B cell (primary cell): ENCODE measurements at regions not wholly inside any gene's neighbourhood (a gene's known extent, or its start where the extent isn't known, plus 50 kb on each side); places are given as distances from the start of the nearest gene placed in this dataset.

Experiments used
- EZH2 ChIP-seq: IDR thresholded peaks from 2 replicates; pipeline ENCODE4 v1.6.1; 2012; ENCODE audit warnings: borderline replicate concordance, low read depth, mild to moderate bottlenecking, moderate library complexity, low read length; ENCODE audit not compliant: insufficient read depth, poor library complexity, severe bottlenecking
- TF ChIP-seq, protein P1 (sequence below): fragments of 200-600 bp; IDR thresholded peaks from one replicate; pipeline ENCODE4 v1.8.0; 2022; ENCODE audit warnings: antibody characterized with exemption, mild to moderate bottlenecking

GRCh38 chr18:66109981-66110380 lies 359.2 kb downstream of the CDH7 start:
- no peak for TF ChIP-seq EZH2
- TF ChIP-seq, protein P1, sequence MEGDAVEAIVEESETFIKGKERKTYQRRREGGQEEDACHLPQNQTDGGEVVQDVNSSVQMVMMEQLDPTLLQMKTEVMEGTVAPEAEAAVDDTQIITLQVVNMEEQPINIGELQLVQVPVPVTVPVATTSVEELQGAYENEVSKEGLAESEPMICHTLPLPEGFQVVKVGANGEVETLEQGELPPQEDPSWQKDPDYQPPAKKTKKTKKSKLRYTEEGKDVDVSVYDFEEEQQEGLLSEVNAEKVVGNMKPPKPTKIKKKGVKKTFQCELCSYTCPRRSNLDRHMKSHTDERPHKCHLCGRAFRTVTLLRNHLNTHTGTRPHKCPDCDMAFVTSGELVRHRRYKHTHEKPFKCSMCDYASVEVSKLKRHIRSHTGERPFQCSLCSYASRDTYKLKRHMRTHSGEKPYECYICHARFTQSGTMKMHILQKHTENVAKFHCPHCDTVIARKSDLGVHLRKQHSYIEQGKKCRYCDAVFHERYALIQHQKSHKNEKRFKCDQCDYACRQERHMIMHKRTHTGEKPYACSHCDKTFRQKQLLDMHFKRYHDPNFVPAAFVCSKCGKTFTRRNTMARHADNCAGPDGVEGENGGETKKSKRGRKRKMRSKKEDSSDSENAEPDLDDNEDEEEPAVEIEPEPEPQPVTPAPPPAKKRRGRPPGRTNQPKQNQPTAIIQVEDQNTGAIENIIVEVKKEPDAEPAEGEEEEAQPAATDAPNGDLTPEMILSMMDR = no peak
